OCI-LY3 (cell line): ENCODE measurements at regions not wholly inside any gene's neighbourhood (a gene's known extent, or its start where the extent isn't known, plus 50 kb on each side); places are given as distances from the start of the nearest gene placed in this dataset.

Experiments
- H2AFZ ChIP-seq: fragments of 200-600, 300-600 bp; shearing (Covaris generic); 2 replicates; pipeline ENCODE4 v1.6.0; 2014; ENCODE audit warnings: antibody characterized with exemption, low read depth, low read length
- H3K27ac ChIP-seq: fragments of 200-600, 300-600 bp; sonication (generic); 2 replicates; pipeline ENCODE4 v1.5.1; 2014; ENCODE audit warnings: mild to moderate bottlenecking, low read length, moderate library complexity, mixed read lengths
- H3K27me3 ChIP-seq: fragments of 200-600, 300-600 bp; sonication (generic); 2 replicates; pipeline ENCODE4 v1.6.1; 2014; ENCODE audit warnings: low read depth, low read length, mixed read lengths
- H3K36me3 ChIP-seq: fragments of 200-600, 300-600 bp; sonication (generic); replicated peaks from 2 replicates; pipeline ENCODE3; 2014; ENCODE audit warnings: low read depth, low read length, mixed read lengths
- H3K4me1 ChIP-seq: fragments of 300-600, 200-600 bp; sonication (generic); 2 replicates; pipeline ENCODE4 v1.6.1; 2014; ENCODE audit warnings: low read length, mixed read lengths
- H3K4me2 ChIP-seq: fragments of 200-600, 300-600 bp; sonication (generic); 2 replicates; pipeline ENCODE4 v1.6.1; 2014; ENCODE audit warnings: low read length, mixed read lengths
- H3K4me3 ChIP-seq: fragments of 300-600, 200-600 bp; sonication (generic); 2 replicates; pipeline ENCODE4 v1.5.1; 2014; ENCODE audit warnings: antibody characterized with exemption, mild to moderate bottlenecking, low read length, moderate library complexity
- H3K79me2 ChIP-seq: fragments of 300-600, 200-600 bp; shearing (Covaris generic); 2 replicates; pipeline ENCODE4 v1.6.1; 2014; ENCODE audit warnings: mild to moderate bottlenecking, low read length, mixed read lengths
- H3K9ac ChIP-seq: fragments of 300-600, 200-600 bp; shearing (Covaris generic); 2 replicates; pipeline ENCODE4 v1.6.0; 2014; ENCODE audit warnings: mild to moderate bottlenecking, low read length, moderate library complexity
- H3K9me3 ChIP-seq: fragments of 200-600, 300-600 bp; shearing (Covaris generic); 2 replicates; pipeline ENCODE4 v1.6.1; 2014; ENCODE audit warnings: low read length, mixed read lengths; ENCODE audit not compliant: insufficient read depth
- H4K20me1 ChIP-seq: fragments of 200-600, 300-600 bp; sonication (generic); 2 replicates; pipeline ENCODE4 v1.6.1; 2016; ENCODE audit warnings: low read length, mixed read lengths; ENCODE audit not compliant: insufficient read depth
- CTCF ChIP-seq: fragments of 200-600, 300-600 bp; sonication (generic); IDR thresholded peaks from 2 replicates; pipeline ENCODE4 v1.5.1; 2014; ENCODE audit warnings: antibody characterized with exemption, low read length, low read depth
- EZH2phosphoT487 ChIP-seq: fragments of 200-600 bp; shearing (Covaris generic); IDR thresholded peaks from 2 replicates; pipeline ENCODE4 v1.6.1; 2018; ENCODE audit warnings: antibody characterized with exemption, mixed run types, low read depth

- no peak overlapping the region for H3K4me2 ChIP-seq
- no peak overlapping the region for H3K27ac ChIP-seq
- H3K4me1 ChIP-seq: no peaks in the 10 kb centered on the region
- H3K27me3 ChIP-seq: no peaks in the 10 kb centered on the region
- H3K79me2 ChIP-seq: no peaks in the 10 kb centered on the region
- no peak overlapping the region for H2AFZ ChIP-seq
- H3K9me3 ChIP-seq: no peaks in the 10 kb centered on the region
- H4K20me1 ChIP-seq: no peaks in the 10 kb centered on the region
- H3K9ac ChIP-seq: no peak overlapping the region
- H3K4me3 ChIP-seq: no peak overlapping the region
- H3K36me3 ChIP-seq: no peaks in the 10 kb centered on the region
- TF ChIP-seq EZH2phosphoT487 (no peak), CTCF (no peak)
Measured at GRCh38 chr6:49332781-49333180, 130.3 kb downstream of the MMUT start.

- H4K20me1 ChIP-seq: no peaks in the 10 kb centered on the region
- no peaks in the 10 kb centered on the region for H3K9me3 ChIP-seq
- H3K36me3 ChIP-seq: no peaks in the 10 kb centered on the region
- no peak overlapping the region for H3K9ac ChIP-seq
- H3K4me2 ChIP-seq: no peak overlapping the region
- no peak overlapping the region for H2AFZ ChIP-seq
- no peaks in the 10 kb centered on the region for H3K79me2 ChIP-seq
- H3K4me3 ChIP-seq: no peak overlapping the region
- no peaks in the 10 kb centered on the region for H3K4me1 ChIP-seq
- no peak for TF ChIP-seq CTCF
- no peak for TF ChIP-seq EZH2phosphoT487
- H3K27me3 ChIP-seq: no peaks in the 10 kb centered on the region
- no peak overlapping the region for H3K27ac ChIP-seq
Measured at GRCh38 chr6:49329186-49329585, 133.9 kb downstream of the MMUT start.

GRCh38 chr6:49328051-49328744 is 134.9 kb downstream of the MMUT start:
- H3K79me2 ChIP-seq: no peaks in the 10 kb centered on the region
- no peaks in the 10 kb centered on the region for H3K36me3 ChIP-seq
- H3K9ac ChIP-seq: no peak overlapping the region
- no peak overlapping the region for H2AFZ ChIP-seq
- no peak overlapping the region for H3K4me2 ChIP-seq
- no peaks in the 10 kb centered on the region for H3K9me3 ChIP-seq
- no peak overlapping the region for H3K4me3 ChIP-seq
- no peaks in the 10 kb centered on the region for H4K20me1 ChIP-seq
- H3K4me1 ChIP-seq: no peaks in the 10 kb centered on the region
- no peak for TF ChIP-seq EZH2phosphoT487
- no peak for TF ChIP-seq CTCF
- no peaks in the 10 kb centered on the region for H3K27me3 ChIP-seq
- no peak overlapping the region for H3K27ac ChIP-seq

- H3K9ac ChIP-seq: no peak overlapping the region
- TF ChIP-seq CTCF (no peak), EZH2phosphoT487 (no peak)
- no peak overlapping the region for H2AFZ ChIP-seq
- H3K4me3 ChIP-seq: no peak overlapping the region
- no peaks in the 10 kb centered on the region for H3K4me1 ChIP-seq
- no peak overlapping the region for H3K4me2 ChIP-seq
- H3K9me3 ChIP-seq: no peaks in the 10 kb centered on the region
- no peak overlapping the region for H3K27ac ChIP-seq
- H3K79me2 ChIP-seq: no peaks in the 10 kb centered on the region
- no peaks in the 10 kb centered on the region for H3K36me3 ChIP-seq
- H3K27me3 ChIP-seq: no peaks in the 10 kb centered on the region
- H4K20me1 ChIP-seq: no peaks in the 10 kb centered on the region
Measured at GRCh38 chr6:49327571-49327970, 135.5 kb downstream of the MMUT start.
